T-helper 2 cell treated with Interferon-gamma antibody and Interleukin-4, amounts not matched to agents 5 μg/mL and 100 μg/mL, for 36 hours (primary cell): ENCODE measurements at regions not wholly inside any gene's neighbourhood (a gene's known extent, or its start where the extent isn't known, plus 50 kb on each side); places are given as distances from the start of the nearest gene placed in this dataset.

ENCODE experiments used
- DNase-seq: peaks from one replicate; pipeline ENCODE4 v3.0.0; 2021; ENCODE audit warnings: low spot score
- H3K27ac Mint-ChIP-seq: one replicate; pipeline ENCODE4 v1.8.0; 2021; ENCODE audit warnings: mild to moderate bottlenecking, mixed read lengths
- H3K27me3 Mint-ChIP-seq: one replicate; pipeline ENCODE4 v1.8.0; 2021; ENCODE audit warnings: low read depth, mixed read lengths
- H3K36me3 Mint-ChIP-seq: one replicate; pipeline ENCODE4 v1.8.0; 2021; ENCODE audit warnings: low read depth, mixed read lengths
- H3K4me1 Mint-ChIP-seq: one replicate; pipeline ENCODE4 v1.8.0; 2021; ENCODE audit warnings: low read depth, mixed read lengths
- H3K4me3 Mint-ChIP-seq: one replicate; pipeline ENCODE4 v1.8.0; 2022; ENCODE audit warnings: mild to moderate bottlenecking, moderate library complexity, mixed read lengths
- H3K9me3 Mint-ChIP-seq: one replicate; pipeline ENCODE4 v1.8.0; 2021; ENCODE audit warnings: mixed read lengths

DNA sequence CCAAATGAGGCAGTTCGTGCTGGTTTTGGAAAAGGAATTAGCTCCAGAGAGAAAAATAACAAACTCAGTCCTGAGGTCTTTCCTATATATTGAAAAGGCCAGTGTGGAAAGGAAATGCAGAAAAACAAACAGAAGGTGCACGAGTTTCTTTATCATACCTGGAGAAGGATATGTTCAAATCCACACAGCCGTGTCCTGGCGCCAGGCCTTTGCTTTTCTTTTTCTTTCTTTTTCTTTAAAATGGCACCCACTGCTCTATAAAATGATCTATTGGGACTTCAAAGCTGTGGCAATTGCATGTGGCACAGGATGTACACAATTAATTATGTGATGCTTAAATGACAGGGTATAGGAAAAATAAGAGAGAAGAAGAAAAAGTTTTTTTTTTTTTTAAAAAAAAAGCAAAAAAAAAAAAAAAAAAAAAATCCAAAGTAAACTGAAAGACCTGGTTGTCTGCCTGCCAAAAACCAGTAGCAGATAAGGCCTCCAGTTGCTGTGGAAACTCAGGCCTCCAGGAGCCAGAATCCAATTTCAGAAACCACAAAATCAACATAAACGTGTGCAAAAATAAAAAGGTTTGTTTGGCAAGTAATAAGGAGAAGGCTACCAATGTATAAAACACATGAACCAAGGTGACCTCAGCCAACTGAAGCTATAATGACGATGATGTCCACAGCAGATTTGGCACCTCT, 957.6 kb upstream of the SOX9 start:
- no peak for DNase-seq
- no peaks in the 10 kb centered on the region for H3K4me1 Mint-ChIP-seq
- H3K27me3 Mint-ChIP-seq, result no peaks in the 10 kb centered on the region
- H3K4me3 Mint-ChIP-seq, result no peak overlapping the region
- no peak overlapping the region for H3K27ac Mint-ChIP-seq
- peaks cover 14% of the 10 kb centered on the region for H3K9me3 Mint-ChIP-seq
- H3K36me3 Mint-ChIP-seq, result no peaks in the 10 kb centered on the region

DNA sequence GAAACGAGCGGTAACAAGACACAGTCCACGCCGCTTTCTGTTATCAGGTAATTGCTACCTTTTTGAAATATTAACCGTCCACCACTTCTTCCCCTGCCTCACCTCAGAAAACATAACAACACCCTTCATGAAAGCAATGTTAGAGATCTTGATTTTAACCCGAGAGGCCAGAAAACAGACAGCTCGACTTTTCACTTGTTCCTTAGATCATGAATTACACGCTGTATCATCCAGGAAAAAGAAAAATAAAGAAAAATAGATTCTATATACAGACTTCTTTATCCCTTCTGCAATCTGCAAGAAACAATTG, 957.1 kb upstream of the SOX9 start:
- no peaks in the 10 kb centered on the region for H3K27me3 Mint-ChIP-seq
- H3K27ac Mint-ChIP-seq, result no peak overlapping the region
- H3K4me3 Mint-ChIP-seq, result no peak overlapping the region
- H3K9me3 Mint-ChIP-seq, result peaks cover 18% of the 10 kb centered on the region
- no peaks in the 10 kb centered on the region for H3K4me1 Mint-ChIP-seq
- no peak for DNase-seq
- H3K36me3 Mint-ChIP-seq, result no peaks in the 10 kb centered on the region

DNA sequence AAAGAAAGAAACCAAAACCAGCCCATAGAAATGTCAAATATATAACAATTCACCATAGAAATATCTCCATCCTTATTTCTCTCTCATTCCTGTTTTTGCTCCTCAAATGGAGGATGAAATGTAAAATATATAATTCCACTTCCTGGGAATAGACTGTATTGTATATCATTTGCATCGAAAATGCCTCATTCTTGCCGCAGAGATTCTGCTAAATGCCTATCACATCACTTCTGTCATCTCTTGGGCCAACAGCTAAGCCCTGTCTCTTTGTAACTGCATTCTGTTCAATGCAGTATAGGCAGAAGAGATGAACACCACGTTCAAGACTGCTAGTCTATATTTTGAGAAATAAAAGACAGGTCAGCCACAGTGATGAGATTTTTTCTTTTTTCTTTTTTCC, 956.3 kb upstream of the SOX9 start:
- Mint-ChIP-seq H3K27me3 (no peaks in the 10 kb centered on the region), H3K4me3 (no peak overlapping the region), H3K4me1 (no peaks in the 10 kb centered on the region), H3K27ac (no peak overlapping the region), H3K9me3 (peaks cover 18% of the 10 kb centered on the region), H3K36me3 (no peaks in the 10 kb centered on the region)
- no peak for DNase-seq

DNA sequence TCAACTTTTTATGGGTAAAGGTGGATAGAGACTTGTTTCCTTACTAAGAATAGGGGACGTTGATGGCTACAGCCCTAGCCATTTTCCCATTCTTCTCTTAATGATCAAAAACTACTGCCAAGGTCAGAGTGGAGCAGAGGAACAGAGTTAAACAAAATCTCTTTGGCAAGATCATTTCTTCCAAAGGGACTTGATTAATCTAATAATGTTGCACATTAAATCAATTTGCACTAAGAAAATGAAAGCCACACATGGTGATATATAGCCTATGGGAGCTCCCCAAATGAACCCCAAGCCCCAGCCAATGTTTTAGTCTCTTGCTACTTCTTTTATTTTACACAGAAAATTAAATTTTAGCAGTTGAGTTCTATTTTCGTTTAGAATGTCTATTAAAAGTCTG, 954.5 kb upstream of the SOX9 start:
- no peak overlapping the region for H3K4me3 Mint-ChIP-seq
- H3K27me3 Mint-ChIP-seq, result no peaks in the 10 kb centered on the region
- no peaks in the 10 kb centered on the region for H3K36me3 Mint-ChIP-seq
- DNase-seq, result no peak
- H3K4me1 Mint-ChIP-seq, result no peaks in the 10 kb centered on the region
- no peak overlapping the region for H3K27ac Mint-ChIP-seq
- peaks cover 17% of the 10 kb centered on the region for H3K9me3 Mint-ChIP-seq

DNA sequence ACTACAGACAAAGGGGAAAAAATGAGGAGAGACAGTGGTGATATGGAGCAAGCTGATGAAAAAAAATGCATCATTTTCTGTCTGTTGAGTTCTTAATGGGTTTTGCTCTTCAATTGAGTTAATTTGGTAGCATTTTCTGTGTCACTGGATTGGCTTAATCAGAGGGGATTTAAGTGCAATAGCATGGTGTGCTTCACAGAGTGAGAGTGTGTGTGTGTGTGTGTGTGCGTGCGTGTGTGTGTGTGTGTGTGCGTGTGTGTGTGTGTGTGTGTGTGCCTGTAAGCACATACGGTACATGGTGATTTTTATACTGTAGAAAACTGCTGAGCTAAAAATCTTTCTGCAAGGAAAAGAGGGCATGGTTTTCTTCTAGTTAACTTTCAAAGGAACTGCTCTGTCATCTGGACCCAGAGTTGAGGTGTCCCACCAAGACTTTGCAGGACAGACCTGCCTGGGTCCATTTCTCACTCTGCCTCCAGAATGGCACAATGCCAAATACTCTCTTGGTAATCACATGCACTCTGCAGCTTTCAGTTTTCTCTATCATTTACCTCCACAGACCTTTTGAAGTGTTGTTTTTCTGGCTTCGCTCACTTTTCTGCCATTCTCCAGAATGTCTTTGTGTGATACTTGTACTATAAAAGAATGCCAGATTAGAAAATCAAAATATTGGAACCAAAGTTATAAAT, 952.6 kb upstream of the SOX9 start:
- H3K4me3 Mint-ChIP-seq, result no peak overlapping the region
- no peaks in the 10 kb centered on the region for H3K27me3 Mint-ChIP-seq
- DNase-seq, result no peak
- H3K9me3 Mint-ChIP-seq, result peaks cover 19% of the 10 kb centered on the region
- no peaks in the 10 kb centered on the region for H3K4me1 Mint-ChIP-seq
- H3K36me3 Mint-ChIP-seq, result no peaks in the 10 kb centered on the region
- H3K27ac Mint-ChIP-seq, result no peak overlapping the region

DNA sequence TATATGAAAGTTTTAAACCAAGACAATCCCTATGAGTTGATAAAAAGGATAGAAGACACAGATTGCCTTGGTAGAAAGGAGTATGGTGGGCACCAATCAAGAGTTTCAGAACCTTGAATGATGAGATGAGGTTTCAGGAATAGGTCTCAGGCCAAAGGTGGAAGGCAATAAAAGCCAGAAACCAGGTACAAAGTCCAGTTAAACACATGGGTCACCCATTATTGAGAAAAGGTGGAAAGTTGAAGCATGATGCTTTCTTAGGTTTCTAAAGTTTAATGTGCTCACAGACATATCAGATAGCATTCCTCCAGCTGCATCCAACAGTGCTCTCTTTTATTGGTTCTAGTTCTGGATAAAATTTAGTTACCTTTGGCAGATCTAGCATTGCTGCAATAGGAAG, 950.8 kb upstream of the SOX9 start:
- H3K36me3 Mint-ChIP-seq, result no peaks in the 10 kb centered on the region
- no peak for DNase-seq

DNA sequence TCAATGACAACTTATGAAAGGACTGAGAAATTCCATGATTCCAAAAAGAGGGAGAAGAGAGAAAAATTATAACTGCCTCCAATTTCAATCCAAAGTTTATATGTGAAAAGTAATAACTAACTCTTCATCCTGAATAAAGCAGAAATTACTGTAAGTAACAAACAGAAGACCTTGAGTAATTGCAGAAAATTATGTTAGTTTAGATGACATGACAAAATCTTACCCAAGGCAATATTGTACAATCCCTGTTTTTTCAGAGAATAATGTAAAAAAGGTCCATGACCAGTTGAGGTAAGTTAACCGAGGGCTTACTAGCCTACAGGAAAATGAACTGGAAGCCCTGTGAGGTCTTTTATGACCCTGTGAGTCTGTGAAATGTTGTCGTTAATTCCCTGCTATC, 949.5 kb upstream of the SOX9 start:
- no peaks in the 10 kb centered on the region for H3K4me1 Mint-ChIP-seq
- peaks cover 30% of the 10 kb centered on the region for H3K9me3 Mint-ChIP-seq
- no peak overlapping the region for H3K27ac Mint-ChIP-seq
- no peaks in the 10 kb centered on the region for H3K36me3 Mint-ChIP-seq
- no peak overlapping the region for H3K4me3 Mint-ChIP-seq
- no peaks in the 10 kb centered on the region for H3K27me3 Mint-ChIP-seq
- no peak for DNase-seq

More for the DNA sequence above, 950.8 kb upstream of the SOX9 start:
- Mint-ChIP-seq H3K9me3 (peaks cover 26% of the 10 kb centered on the region), H3K4me1 (no peaks in the 10 kb centered on the region), H3K27ac (no peak overlapping the region), H3K27me3 (no peaks in the 10 kb centered on the region), H3K4me3 (no peak overlapping the region)

DNA sequence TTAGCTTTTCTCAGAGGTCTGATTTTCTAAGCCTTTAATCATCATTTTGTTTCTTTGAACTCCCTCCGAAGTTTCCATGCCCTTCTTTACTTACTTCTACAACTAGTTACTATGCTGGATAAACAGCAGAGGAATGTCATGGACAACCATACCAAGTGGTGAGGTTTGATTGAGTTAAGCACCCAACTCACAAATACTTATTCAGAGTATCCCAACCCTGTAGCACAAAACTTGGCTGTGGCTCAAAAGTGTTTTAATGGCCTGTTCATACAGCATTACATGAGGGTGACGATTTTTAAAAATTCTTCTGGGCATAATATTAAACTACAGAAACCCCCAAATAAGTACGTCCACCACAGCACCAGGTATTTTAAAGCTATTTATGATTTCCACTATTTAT, 946.8 kb upstream of the SOX9 start:
- H3K9me3 Mint-ChIP-seq, result peaks cover 27% of the 10 kb centered on the region
- H3K4me1 Mint-ChIP-seq, result no peaks in the 10 kb centered on the region
- no peak for DNase-seq
- no peaks in the 10 kb centered on the region for H3K27me3 Mint-ChIP-seq
- no peaks in the 10 kb centered on the region for H3K36me3 Mint-ChIP-seq
- H3K4me3 Mint-ChIP-seq, result no peak overlapping the region
- no peak overlapping the region for H3K27ac Mint-ChIP-seq

DNA sequence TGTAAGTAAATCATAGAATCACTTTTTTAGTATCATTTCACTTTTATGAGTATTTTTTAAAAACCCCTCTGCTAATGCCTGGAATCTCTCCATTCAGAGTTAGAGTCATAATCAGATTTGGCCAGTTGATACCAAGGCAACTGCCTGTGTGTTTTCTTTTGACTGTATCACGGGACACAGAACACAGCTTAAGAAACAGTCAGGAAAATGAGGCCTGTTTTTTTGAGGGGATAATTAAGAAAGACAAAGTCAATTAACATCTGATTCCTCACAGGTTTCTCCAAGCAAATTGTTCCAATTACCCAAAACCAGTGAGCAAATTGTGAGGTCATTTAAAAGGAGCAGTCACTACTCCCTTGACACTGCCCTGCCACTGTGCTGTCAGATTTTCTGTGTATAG, 944.5 kb upstream of the SOX9 start:
- H3K27ac Mint-ChIP-seq, result no peak overlapping the region
- no peaks in the 10 kb centered on the region for H3K36me3 Mint-ChIP-seq
- no peaks in the 10 kb centered on the region for H3K4me1 Mint-ChIP-seq
- H3K9me3 Mint-ChIP-seq, result peaks cover 25% of the 10 kb centered on the region
- H3K27me3 Mint-ChIP-seq, result no peaks in the 10 kb centered on the region
- no peak for DNase-seq
- H3K4me3 Mint-ChIP-seq, result no peak overlapping the region

DNA sequence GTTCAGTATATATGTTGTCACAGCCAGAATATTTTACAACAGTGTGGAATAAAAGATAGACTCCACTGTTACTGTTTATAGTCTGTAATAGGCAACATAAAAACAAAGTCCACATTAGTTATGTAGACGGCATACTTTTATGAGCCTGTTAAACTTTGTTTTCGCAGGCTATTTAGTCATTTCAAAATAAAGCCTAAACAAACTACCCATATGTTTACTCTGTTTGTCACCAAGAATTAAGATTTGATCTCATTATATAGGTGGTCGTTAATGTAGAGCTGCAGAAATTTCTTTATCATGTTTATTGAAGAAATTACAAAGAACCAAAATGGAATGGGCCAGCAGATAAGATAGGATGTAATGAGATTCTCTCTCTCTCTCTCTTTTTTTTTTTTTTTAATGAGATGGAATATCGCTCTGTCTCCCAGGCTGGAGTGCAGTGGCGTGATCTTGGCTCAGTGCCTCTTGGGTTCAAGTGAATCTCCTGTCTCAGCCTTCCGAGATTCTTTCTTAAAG, 943.8 kb upstream of the SOX9 start:
- Mint-ChIP-seq H3K4me1 (no peaks in the 10 kb centered on the region), H3K4me3 (no peak overlapping the region), H3K27ac (no peak overlapping the region), H3K36me3 (no peaks in the 10 kb centered on the region), H3K9me3 (peaks cover 20% of the 10 kb centered on the region), H3K27me3 (no peaks in the 10 kb centered on the region)
- no peak for DNase-seq

DNA sequence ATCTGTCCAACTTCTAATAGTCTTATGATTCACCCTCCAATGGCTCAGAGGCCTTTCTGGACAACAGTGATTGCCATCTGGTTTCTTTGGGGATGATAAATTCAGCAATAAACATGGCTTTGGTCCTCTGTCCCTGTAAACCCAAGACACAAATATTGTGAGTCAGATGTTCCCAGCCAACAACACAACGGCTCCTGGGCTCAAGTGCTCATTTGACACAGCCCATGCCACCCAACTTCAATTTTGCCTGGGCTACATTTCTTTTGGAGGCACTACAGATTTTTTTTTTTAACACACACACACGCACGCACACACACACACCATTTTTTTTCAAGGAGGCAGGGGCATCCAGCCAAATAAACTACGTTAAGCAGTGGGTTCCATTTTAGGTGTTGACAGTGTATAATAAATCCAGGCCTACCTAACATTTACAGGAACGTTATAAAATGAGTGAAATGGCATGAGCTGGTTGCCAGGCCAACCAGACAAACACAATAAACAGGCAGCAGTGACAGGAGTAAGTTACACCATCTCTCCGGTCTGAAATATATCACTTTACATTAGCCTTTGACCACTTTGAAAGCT, 939.9 kb upstream of the SOX9 start:
- no peak overlapping the region for H3K4me3 Mint-ChIP-seq
- H3K27me3 Mint-ChIP-seq, result no peaks in the 10 kb centered on the region
- no peak overlapping the region for H3K27ac Mint-ChIP-seq
- DNase-seq, result no peak
- no peaks in the 10 kb centered on the region for H3K36me3 Mint-ChIP-seq
- H3K9me3 Mint-ChIP-seq, result peaks cover 16% of the 10 kb centered on the region
- no peaks in the 10 kb centered on the region for H3K4me1 Mint-ChIP-seq

DNA sequence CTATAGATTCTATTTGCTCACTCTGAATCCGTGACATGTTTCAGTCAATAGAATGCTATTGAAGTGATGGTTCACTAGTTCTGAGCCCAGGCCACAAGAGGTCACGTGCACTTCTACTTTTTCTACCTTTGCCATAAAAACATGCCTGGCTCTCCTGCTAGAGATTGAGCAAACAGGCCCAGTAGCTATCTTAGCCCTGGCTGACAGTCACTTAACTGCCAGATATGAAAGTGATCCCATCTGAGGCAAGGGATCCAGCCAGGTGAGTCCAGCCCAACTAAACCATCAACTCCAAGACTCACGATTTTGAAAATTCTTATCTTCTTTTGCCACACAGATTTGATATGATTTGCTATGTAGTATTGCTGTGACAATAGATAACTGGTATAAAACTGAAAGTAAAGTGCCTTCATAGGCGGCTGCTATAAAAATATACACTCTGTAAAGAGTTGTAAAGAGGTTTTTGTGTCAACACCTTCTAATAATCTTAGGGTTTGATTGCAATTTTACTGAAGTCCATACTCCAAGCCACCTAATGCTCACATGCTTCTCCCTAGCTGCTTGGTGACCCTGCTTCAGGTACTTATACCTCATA, 937.7 kb upstream of the SOX9 start:
- DNase-seq, result no peak
- Mint-ChIP-seq H3K36me3 (no peaks in the 10 kb centered on the region), H3K27me3 (no peaks in the 10 kb centered on the region), H3K4me3 (no peak overlapping the region), H3K9me3 (peaks cover 23% of the 10 kb centered on the region), H3K27ac (no peak overlapping the region), H3K4me1 (no peaks in the 10 kb centered on the region)

DNA sequence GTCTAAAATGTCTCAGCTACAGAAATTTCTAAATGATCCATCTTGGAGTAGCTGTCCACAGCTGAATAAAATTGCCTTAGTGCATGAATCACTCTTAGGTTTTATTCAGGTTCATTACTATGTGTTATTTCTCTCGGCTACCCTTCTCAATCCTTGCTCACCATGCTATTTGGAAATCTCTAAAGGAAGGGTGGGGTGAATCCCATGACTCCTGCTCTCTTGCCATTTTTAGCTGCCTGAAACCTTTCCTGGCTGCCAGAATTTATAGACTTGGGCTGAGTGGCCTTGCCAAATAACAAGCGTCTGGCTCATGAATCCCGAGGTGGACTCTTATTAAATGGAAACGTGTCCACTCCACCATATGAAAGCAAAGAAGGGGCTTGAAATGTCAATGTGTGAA, 936.1 kb upstream of the SOX9 start:
- Mint-ChIP-seq H3K27me3 (no peaks in the 10 kb centered on the region), H3K27ac (no peak overlapping the region), H3K4me1 (no peaks in the 10 kb centered on the region), H3K9me3 (peaks cover 24% of the 10 kb centered on the region), H3K36me3 (no peaks in the 10 kb centered on the region), H3K4me3 (no peak overlapping the region)
- DNase-seq, result no peak

DNA sequence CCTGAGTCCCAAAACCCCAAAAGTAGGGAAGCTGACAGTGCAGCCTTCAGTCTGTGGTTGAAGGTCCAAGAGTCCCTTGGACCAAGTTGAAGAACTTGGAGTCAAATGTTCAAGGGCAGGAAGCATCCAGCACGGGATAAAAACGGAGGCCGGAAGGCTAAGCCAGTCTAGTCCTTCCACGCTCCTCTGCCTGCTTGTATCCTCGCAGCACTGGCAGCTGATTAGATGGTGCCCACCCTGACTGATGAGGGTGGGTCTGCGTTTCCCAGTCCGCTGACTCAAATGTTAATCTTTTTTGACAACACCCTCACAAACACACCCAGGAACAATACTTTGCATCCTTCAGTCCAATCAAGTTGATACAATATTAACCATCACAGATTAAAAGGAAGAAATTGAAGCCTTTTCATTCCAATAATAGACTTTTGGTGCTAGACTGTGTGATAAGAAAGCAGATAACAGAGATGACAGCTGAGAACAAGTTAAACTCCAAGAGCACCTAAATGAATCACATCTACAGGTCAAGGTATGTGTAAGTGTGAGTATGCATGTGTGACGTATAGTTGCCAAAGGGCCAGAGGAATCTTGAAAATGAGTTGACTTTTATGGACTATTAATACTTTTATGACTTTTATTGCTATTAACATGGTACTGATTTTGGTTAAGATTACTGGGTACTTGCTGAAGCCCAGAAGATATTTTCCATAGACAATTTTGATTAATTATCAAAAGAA, 933.5 kb upstream of the SOX9 start:
- Mint-ChIP-seq H3K4me3 (no peak overlapping the region), H3K27ac (no peak overlapping the region), H3K4me1 (no peaks in the 10 kb centered on the region), H3K27me3 (no peaks in the 10 kb centered on the region), H3K9me3 (peaks cover 32% of the 10 kb centered on the region), H3K36me3 (no peaks in the 10 kb centered on the region)
- DNase-seq, result no peak
